Neural crest cell (in vitro differentiated cells): ENCODE measurements at regions not wholly inside any gene's neighbourhood (a gene's known extent, or its start where the extent isn't known, plus 50 kb on each side); places are given as distances from the start of the nearest gene placed in this dataset.

Experiments used
- DNase-seq: peaks from one replicate; pipeline ENCODE4 v3.0.0; 2021; ENCODE audit warnings: low read depth, mixed read lengths, low spot score
- H3K27ac Mint-ChIP-seq: one replicate; pipeline ENCODE4 v1.8.0; 2021; ENCODE audit warnings: mild to moderate bottlenecking, mixed read lengths; ENCODE audit not compliant: unreplicated experiment
- H3K27me3 Mint-ChIP-seq: 2 replicates; pipeline ENCODE4 v1.8.0; 2021; ENCODE audit warnings: low read depth, mild to moderate bottlenecking, mixed read lengths
- H3K36me3 Mint-ChIP-seq: 2 replicates; pipeline ENCODE4 v1.8.0; 2021; ENCODE audit warnings: low read depth, mild to moderate bottlenecking, mixed read lengths
- H3K4me1 Mint-ChIP-seq: 2 replicates; pipeline ENCODE4 v1.8.0; 2021; ENCODE audit warnings: mixed read lengths
- H3K4me3 Mint-ChIP-seq: one replicate; pipeline ENCODE4 v1.8.0; 2021; ENCODE audit warnings: mild to moderate bottlenecking, mixed read lengths
- H3K9me3 Mint-ChIP-seq: 2 replicates; pipeline ENCODE4 v1.8.0; 2021; ENCODE audit warnings: mixed read lengths
- TF ChIP-seq, protein P1 (sequence below): fragments of 200-600 bp; sonication (generic); conservative IDR thresholded peaks from 2 replicates; pipeline ENCODE4 v1.5.0; 2021; ENCODE audit warnings: antibody characterized with exemption, mild to moderate bottlenecking

DNA sequence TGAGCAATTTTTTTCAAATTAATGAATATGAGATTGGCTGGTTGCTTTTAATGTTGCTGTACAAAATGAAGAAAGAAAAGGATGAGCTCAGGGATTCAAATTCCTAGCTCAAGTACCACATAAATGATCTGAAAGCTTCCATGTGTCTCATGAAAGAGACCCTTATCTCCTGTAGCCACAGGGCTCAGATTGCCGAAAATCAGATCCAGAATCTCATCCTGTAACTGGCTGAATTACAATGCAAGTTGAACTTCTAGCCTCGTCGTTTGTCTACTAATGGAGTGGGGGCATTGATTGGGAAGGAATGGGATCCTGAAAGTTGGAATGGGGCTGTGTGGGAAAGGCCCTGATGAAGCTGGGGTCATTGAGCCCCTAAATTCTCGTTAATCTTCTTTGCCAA lies 143.4 kb upstream of the ATP6AP2 start:
- Mint-ChIP-seq H3K4me1 (peaks cover 23% of the 10 kb centered on the region), H3K36me3 (peaks cover 3% of the 10 kb centered on the region), H3K4me3 (no peak overlapping the region), H3K9me3 (peaks cover 6% of the 10 kb centered on the region), H3K27ac (no peak overlapping the region), H3K27me3 (no peaks in the 10 kb centered on the region)
- TF ChIP-seq, protein P1, sequence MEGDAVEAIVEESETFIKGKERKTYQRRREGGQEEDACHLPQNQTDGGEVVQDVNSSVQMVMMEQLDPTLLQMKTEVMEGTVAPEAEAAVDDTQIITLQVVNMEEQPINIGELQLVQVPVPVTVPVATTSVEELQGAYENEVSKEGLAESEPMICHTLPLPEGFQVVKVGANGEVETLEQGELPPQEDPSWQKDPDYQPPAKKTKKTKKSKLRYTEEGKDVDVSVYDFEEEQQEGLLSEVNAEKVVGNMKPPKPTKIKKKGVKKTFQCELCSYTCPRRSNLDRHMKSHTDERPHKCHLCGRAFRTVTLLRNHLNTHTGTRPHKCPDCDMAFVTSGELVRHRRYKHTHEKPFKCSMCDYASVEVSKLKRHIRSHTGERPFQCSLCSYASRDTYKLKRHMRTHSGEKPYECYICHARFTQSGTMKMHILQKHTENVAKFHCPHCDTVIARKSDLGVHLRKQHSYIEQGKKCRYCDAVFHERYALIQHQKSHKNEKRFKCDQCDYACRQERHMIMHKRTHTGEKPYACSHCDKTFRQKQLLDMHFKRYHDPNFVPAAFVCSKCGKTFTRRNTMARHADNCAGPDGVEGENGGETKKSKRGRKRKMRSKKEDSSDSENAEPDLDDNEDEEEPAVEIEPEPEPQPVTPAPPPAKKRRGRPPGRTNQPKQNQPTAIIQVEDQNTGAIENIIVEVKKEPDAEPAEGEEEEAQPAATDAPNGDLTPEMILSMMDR, result no peak
- DNase-seq, result no peak

DNA sequence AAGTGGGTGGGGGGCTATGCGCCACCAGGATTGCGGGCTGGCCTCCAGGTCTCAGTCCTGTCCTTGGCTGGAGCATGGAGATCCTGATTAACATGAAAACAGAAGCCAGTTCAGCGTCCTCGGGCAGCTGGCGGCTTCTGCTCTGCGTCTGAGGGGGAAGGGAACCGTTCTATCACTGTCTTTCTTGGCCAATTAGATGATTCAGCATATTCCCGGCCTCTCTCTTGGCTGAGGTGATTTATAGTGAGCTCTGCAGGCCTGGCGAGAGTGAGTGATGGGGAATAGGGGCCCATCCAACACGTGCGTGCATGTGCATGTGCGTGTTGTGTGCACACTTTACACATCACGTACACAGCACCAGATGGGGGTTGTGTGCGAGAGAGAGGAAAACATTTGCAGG lies 145.8 kb upstream of the ATP6AP2 start:
- H3K36me3 Mint-ChIP-seq, result peaks cover 3% of the 10 kb centered on the region
- H3K9me3 Mint-ChIP-seq, result peaks cover 13% of the 10 kb centered on the region
- DNase-seq, result peak; percentile 14
- TF ChIP-seq, protein P1, result no peak
- H3K4me3 Mint-ChIP-seq, result peak overlapping the region; percentile 50
- peak overlapping the region; percentile 84 for H3K27ac Mint-ChIP-seq
- H3K27me3 Mint-ChIP-seq, result no peaks in the 10 kb centered on the region
- H3K4me1 Mint-ChIP-seq, result peaks cover 13% of the 10 kb centered on the region

DNA sequence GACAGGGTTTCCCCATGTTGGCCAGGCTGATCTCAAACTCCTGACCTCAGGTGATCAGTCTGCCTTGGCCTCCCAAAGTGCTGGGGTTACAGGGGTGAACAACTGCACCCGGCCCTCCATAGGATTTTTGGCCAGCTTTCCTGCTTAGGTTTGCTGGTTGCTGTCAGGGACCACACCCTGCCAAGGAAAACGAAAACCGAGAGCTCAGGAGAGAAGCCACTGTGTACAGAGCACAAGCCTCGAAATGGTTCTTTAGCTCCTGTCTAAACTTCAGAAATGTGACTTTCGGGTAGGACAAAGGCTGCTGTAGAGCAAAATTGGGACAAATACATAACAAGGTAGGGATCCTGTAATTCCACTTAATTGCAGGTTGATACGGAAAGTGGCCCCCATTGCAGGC lies 146.3 kb upstream of the ATP6AP2 start:
- peaks cover 13% of the 10 kb centered on the region for H3K4me1 Mint-ChIP-seq
- H3K36me3 Mint-ChIP-seq, result peaks cover 3% of the 10 kb centered on the region
- TF ChIP-seq, protein P1, result no peak
- DNase-seq, result no peak
- no peaks in the 10 kb centered on the region for H3K27me3 Mint-ChIP-seq
- H3K27ac Mint-ChIP-seq, result no peak overlapping the region
- peaks cover 13% of the 10 kb centered on the region for H3K9me3 Mint-ChIP-seq
- peak overlapping the region; percentile 50 for H3K4me3 Mint-ChIP-seq

DNA sequence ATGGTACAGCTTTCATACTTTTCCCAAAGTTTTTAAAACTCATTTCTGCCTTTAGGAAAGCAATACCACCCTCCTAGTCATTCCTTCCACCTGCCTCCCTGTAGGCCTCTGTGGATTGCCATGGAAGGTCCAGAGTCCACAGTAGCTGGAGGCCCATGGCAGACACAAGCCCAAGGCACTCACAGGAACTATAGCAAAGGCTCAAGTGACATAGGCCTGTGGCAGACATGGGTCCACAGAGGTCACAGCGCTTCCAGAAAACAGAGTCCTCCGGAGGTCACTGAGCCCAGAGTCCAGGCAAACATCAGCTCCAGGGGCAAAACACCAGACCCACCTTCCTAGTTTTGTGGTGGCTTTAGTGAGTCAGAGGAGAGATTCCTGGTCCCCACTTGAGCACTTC lies 147.6 kb upstream of the ATP6AP2 start:
- Mint-ChIP-seq H3K36me3 (peaks cover 3% of the 10 kb centered on the region), H3K27me3 (no peaks in the 10 kb centered on the region), H3K9me3 (peaks cover 10% of the 10 kb centered on the region), H3K27ac (no peak overlapping the region), H3K4me3 (no peak overlapping the region), H3K4me1 (peaks cover 13% of the 10 kb centered on the region)
- DNase-seq, result no peak
- TF ChIP-seq, protein P1, result no peak

DNA sequence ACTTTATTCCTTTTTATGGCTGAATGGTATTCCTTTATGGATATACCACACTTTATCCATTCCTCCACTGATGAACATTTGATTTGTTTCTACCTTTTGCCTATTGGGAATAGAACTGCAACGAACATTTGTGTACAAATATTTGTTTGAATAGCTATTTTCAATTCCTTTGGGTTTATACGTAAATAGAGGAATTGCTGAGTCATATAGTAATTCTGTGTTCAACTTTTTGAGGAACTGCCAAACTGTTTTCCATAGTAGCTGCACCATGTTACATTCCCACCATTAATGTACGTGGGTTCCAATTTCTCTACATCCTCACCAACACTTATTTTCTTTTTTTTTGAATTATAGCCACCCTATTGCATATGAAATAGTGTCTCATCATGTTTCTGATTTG lies 156.5 kb upstream of the ATP6AP2 start:
- Mint-ChIP-seq H3K36me3 (no peaks in the 10 kb centered on the region), H3K27me3 (no peaks in the 10 kb centered on the region), H3K9me3 (peaks cover 7% of the 10 kb centered on the region), H3K4me1 (peaks cover 4% of the 10 kb centered on the region), H3K4me3 (no peak overlapping the region), H3K27ac (no peak overlapping the region)
- TF ChIP-seq, protein P1, result no peak
- no peak for DNase-seq

DNA sequence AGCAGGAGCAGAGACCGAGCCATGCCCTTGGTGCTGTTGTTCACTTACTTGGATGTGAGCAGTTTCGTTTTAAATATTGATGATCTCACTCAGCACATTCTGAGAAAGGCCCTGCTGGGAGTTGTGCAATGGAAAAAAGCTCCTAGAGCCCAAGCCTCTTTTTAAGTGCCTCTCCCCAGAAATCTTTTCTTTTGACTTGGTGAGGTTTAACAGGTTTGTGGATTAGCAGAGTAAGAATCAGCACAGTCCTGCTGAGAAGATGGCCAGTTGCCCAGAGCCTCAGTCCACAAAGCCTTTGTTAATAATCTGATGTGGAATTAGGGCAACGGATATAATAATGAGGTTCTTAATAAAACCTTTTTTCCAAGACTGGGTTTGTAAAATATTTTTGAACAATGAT lies 157.5 kb upstream of the ATP6AP2 start:
- H3K4me1 Mint-ChIP-seq, result peaks cover 6% of the 10 kb centered on the region
- H3K4me3 Mint-ChIP-seq, result no peak overlapping the region
- H3K36me3 Mint-ChIP-seq, result no peaks in the 10 kb centered on the region
- H3K27me3 Mint-ChIP-seq, result no peaks in the 10 kb centered on the region
- H3K9me3 Mint-ChIP-seq, result peaks cover 7% of the 10 kb centered on the region
- no peak for DNase-seq
- H3K27ac Mint-ChIP-seq, result no peak overlapping the region
- TF ChIP-seq, protein P1, result no peak
